Urothelium cell line (cell line): ENCODE measurements at regions not wholly inside any gene's neighbourhood (a gene's known extent, or its start where the extent isn't known, plus 50 kb on each side); places are given as distances from the start of the nearest gene placed in this dataset.
"Not testable (repeated sequence)": the region's sequence is repeated elsewhere in the genome, so short reads cannot be mapped to it uniquely, and the experiment has no call there.

Experiments
- DNase-seq: peaks from one replicate; pipeline ENCODE4 v3.0.0; 2011; ENCODE audit warnings: low spot score, mixed read lengths
- FAIRE-seq: peaks from 2 replicates; lab custom pipeline; 2011; peaks lifted over from hg19 to GRCh38; lab: Jason Lieb, UNC

GRCh38 chr18:34280000-34280399 lies 55.3 kb upstream of the NOL4 start:
- DNase-seq = no peak

GRCh38 chr18:34280653-34281052 lies 55.9 kb upstream of the NOL4 start:
- no peak for FAIRE-seq
- DNase-seq = no peak

More at GRCh38 chr18:34280000-34280399, 55.3 kb upstream of the NOL4 start:
- no peak for FAIRE-seq

- FAIRE-seq = no peak
These were observed 56.6 kb upstream of the NOL4 start for GRCh38 chr18:34281290-34281689.

GRCh38 chr18:34281722-34282121 lies 57.0 kb upstream of the NOL4 start:
- DNase-seq (no peak), FAIRE-seq (no peak)

More at GRCh38 chr18:34281290-34281689, 56.6 kb upstream of the NOL4 start:
- no peak for DNase-seq

GRCh38 chr18:34283506-34283905 lies 58.8 kb upstream of the NOL4 start:
- FAIRE-seq (no peak), DNase-seq (no peak)

GRCh38 chr18:34287825-34288224 lies 63.1 kb upstream of the NOL4 start:
- no peak for DNase-seq
- FAIRE-seq = no peak

- no peak for FAIRE-seq
These were observed 67.9 kb upstream of the NOL4 start for GRCh38 chr18:34292594-34292993.

GRCh38 chr18:34297287-34297686 lies 72.6 kb upstream of the NOL4 start:
- DNase-seq = no peak
- FAIRE-seq = no peak

More at GRCh38 chr18:34292594-34292993, 67.9 kb upstream of the NOL4 start:
- DNase-seq = no peak

GRCh38 chr18:34299828-34300227 lies 75.1 kb upstream of the NOL4 start:
- DNase-seq (no peak), FAIRE-seq (no peak)

- DNase-seq = no peak
- FAIRE-seq = no peak
These were observed 86.8 kb upstream of the NOL4 start for GRCh38 chr18:34311468-34311867.

- FAIRE-seq = no peak
- no peak for DNase-seq
These were observed 90.1 kb upstream of the NOL4 start for GRCh38 chr18:34314847-34315246.

GRCh38 chr18:34315591-34316352 lies 91.1 kb upstream of the NOL4 start:
- FAIRE-seq = no peak

GRCh38 chr18:34320267-34320666 lies 95.6 kb upstream of the NOL4 start:
- FAIRE-seq (no peak), DNase-seq (no peak)

More at GRCh38 chr18:34315591-34316352, 91.1 kb upstream of the NOL4 start:
- DNase-seq = no peak

GRCh38 chr18:34321066-34321465 lies 96.4 kb upstream of the NOL4 start:
- FAIRE-seq = no peak
- no peak for DNase-seq

GRCh38 chr18:34322365-34323289 lies 97.9 kb upstream of the NOL4 start:
- DNase-seq (peak; percentile 17), FAIRE-seq (no peak)

- no peak for DNase-seq
- no peak for FAIRE-seq
These were observed 105.1 kb upstream of the NOL4 start for GRCh38 chr18:34329840-34330239.

GRCh38 chr18:34330308-34330707 lies 105.6 kb upstream of the NOL4 start:
- FAIRE-seq = no peak
- peak; percentile 22 for DNase-seq

GRCh38 chr18:34330907-34331306 lies 106.2 kb upstream of the NOL4 start:
- not testable (repeated sequence) for FAIRE-seq, DNase-seq

GRCh38 chr18:34331343-34331742 lies 106.6 kb upstream of the NOL4 start:
- DNase-seq, FAIRE-seq: not testable (repeated sequence)

GRCh38 chr18:34339155-34339554 lies 114.4 kb upstream of the NOL4 start:
- no peak for FAIRE-seq
- DNase-seq = no peak

- peak; percentile 56 for DNase-seq
- FAIRE-seq = no peak
These were observed 118.2 kb upstream of the NOL4 start for GRCh38 chr18:34342960-34343359.

- DNase-seq = no peak
- no peak for FAIRE-seq
These were observed 121.0 kb upstream of the NOL4 start for GRCh38 chr18:34345738-34346137.
